GM12892 (cell line): ENCODE measurements at regions not wholly inside any gene's neighbourhood (a gene's known extent, or its start where the extent isn't known, plus 50 kb on each side); places are given as distances from the start of the nearest gene placed in this dataset.

ENCODE experiments used
- POLR2A ChIP-seq: IDR thresholded peaks from 2 replicates; pipeline ENCODE4 v1.6.1; 2011; ENCODE audit warnings: low read depth, low read length, control low read depth
- POLR2AphosphoS5 ChIP-seq: IDR thresholded peaks from 2 replicates; pipeline ENCODE4 v1.6.1; 2011; ENCODE audit warnings: low read depth, low read length, control low read depth

DNA sequence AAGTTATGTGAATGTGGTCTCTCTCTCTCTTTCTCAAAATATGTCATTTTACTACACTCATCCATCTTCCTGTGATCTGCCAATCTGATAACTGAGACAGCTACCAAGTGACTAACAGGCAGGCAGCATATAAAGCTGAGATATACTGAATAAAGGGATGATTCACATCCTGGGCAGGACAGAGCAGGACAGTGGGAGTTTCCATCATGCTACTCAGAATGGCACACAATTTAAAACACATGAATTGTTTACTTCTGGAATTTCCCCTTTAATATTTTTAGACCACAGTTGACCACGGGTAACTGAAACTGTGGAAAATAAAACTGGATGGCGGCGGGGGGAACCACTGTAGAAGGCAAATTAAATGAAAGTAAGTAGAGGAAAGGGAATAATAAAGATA, 58.6 kb upstream of the DCTD start:
- TF ChIP-seq POLR2A (no peak), POLR2AphosphoS5 (no peak)
